Choroid plexus epithelial cell (primary cell): ENCODE measurements at regions not wholly inside any gene's neighbourhood (a gene's known extent, or its start where the extent isn't known, plus 50 kb on each side); places are given as distances from the start of the nearest gene placed in this dataset.
"Not testable (repeated sequence)": the region's sequence is repeated elsewhere in the genome, so short reads cannot be mapped to it uniquely, and the experiment has no call there.

Source experiments
- DNase-seq: peaks from one replicate; pipeline ENCODE4 v3.0.0-alpha.2; 2010; ENCODE audit warnings: low read depth
- H3K4me3 ChIP-seq: 2 replicates; pipeline ENCODE4 v1.5.1; 2011; ENCODE audit warnings: low read depth, mild to moderate bottlenecking, control low read depth, low read length, moderate library complexity
- CTCF ChIP-seq: conservative IDR thresholded peaks from 2 replicates; pipeline ENCODE4 v1.5.1; 2011; ENCODE audit warnings: low read depth, mild to moderate bottlenecking, control low read depth, inconsistent platforms, low read length, moderate library complexity

- no peak for TF ChIP-seq CTCF
- H3K4me3 ChIP-seq = no peak overlapping the region
- no peak for DNase-seq
These were observed 111.8 kb upstream of the ZFP64 start for GRCh38 chr20:52303281-52303950.

- H3K4me3 ChIP-seq = no peak overlapping the region
- no peak for DNase-seq
- no peak for TF ChIP-seq CTCF
These were observed 111.2 kb upstream of the ZFP64 start for GRCh38 chr20:52302736-52303135.

GRCh38 chr20:52302051-52302450 lies 110.5 kb upstream of the ZFP64 start:
- H3K4me3 ChIP-seq, DNase-seq: not testable (repeated sequence)

GRCh38 chr20:52295556-52295955 lies 104.0 kb upstream of the ZFP64 start:
- H3K4me3 ChIP-seq = no peak overlapping the region
- TF ChIP-seq CTCF = no peak
- no peak for DNase-seq

- H3K4me3 ChIP-seq = no peak overlapping the region
- TF ChIP-seq CTCF = no peak
- no peak for DNase-seq
These were observed 102.6 kb upstream of the ZFP64 start for GRCh38 chr20:52294106-52294628.

GRCh38 chr20:52291109-52291508 lies 99.5 kb upstream of the ZFP64 start:
- DNase-seq = no peak
- H3K4me3 ChIP-seq = no peak overlapping the region
- TF ChIP-seq CTCF = no peak

GRCh38 chr20:52290569-52290968 lies 99.0 kb upstream of the ZFP64 start:
- no peak for TF ChIP-seq CTCF
- DNase-seq = no peak

More at GRCh38 chr20:52290569-52290968, 99.0 kb upstream of the ZFP64 start:
- H3K4me3 ChIP-seq = no peak overlapping the region
